Brain microvascular endothelial cell (primary cell): ENCODE measurements at regions not wholly inside any gene's neighbourhood (a gene's known extent, or its start where the extent isn't known, plus 50 kb on each side); places are given as distances from the start of the nearest gene placed in this dataset.
"Not testable (repeated sequence)": the region's sequence is repeated elsewhere in the genome, so short reads cannot be mapped to it uniquely, and the experiment has no call there.

ENCODE experiments used
- DNase-seq: peaks from one replicate; pipeline ENCODE4 v3.0.0-alpha.2; 2020
- H3K27ac ChIP-seq: fragments of 250-450 bp; sonication (Bioruptor Pico); 2 replicates; pipeline ENCODE4 v1.5.1; 2020; ENCODE audit warnings: mild to moderate bottlenecking, moderate library complexity
- H3K27me3 ChIP-seq: fragments of 250-450 bp; sonication (Bioruptor Pico); replicated peaks from 2 replicates; pipeline ENCODE4 v1.5.1; 2020; ENCODE audit warnings: mild to moderate bottlenecking
- H3K36me3 ChIP-seq: fragments of 250-450 bp; sonication (Bioruptor Pico); replicated peaks from 2 replicates; pipeline ENCODE4 v1.5.1; 2020; ENCODE audit warnings: mild to moderate bottlenecking
- H3K4me3 ChIP-seq: 2 replicates; pipeline ENCODE4 v1.5.1; 2011; ENCODE audit warnings: low read depth, mild to moderate bottlenecking, control low read depth, low read length, moderate library complexity
- in situ Hi-C: cut with HindIII; loops from 2 replicates; pipeline ENCODE4 v1.10.0; 2017; ENCODE audit warnings: low sequenced_read_pairs, low pct_ligation_motif_present
- TF ChIP-seq, protein P1 (sequence below): IDR thresholded peaks from 2 replicates; pipeline ENCODE4 v1.5.1; 2011; ENCODE audit warnings: low read depth, mild to moderate bottlenecking, moderate library complexity, low read length, control low read depth, inconsistent platforms; ENCODE audit errors: missing control alignments

DNA sequence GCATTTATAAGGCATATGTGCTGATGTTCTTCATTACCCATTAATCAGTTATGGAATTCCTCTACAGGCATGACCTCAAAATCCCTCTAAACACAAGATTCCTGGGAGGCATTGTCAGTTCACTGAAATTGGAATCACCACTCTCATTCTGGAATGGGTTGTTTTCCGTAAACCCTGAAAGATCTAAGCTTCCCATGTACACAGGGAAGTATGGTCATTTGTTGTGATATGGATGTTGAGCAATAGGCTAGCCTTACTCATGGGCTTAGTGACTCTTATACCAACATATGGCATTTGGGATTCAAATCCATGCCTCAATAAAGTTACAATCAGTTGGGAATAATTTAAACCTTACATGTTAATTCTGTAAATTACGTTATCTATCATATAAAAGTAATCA lies 258.0 kb downstream of the XPNPEP1 start:
- in situ Hi-C loops = no loop called here
- Histone ChIP-seq H3K4me3 (no peak overlapping the region), H3K27ac (no peak overlapping the region), H3K36me3 (no peaks in the 10 kb centered on the region), H3K27me3 (no peaks in the 10 kb centered on the region)
- no peak for DNase-seq
- TF ChIP-seq, protein P1, sequence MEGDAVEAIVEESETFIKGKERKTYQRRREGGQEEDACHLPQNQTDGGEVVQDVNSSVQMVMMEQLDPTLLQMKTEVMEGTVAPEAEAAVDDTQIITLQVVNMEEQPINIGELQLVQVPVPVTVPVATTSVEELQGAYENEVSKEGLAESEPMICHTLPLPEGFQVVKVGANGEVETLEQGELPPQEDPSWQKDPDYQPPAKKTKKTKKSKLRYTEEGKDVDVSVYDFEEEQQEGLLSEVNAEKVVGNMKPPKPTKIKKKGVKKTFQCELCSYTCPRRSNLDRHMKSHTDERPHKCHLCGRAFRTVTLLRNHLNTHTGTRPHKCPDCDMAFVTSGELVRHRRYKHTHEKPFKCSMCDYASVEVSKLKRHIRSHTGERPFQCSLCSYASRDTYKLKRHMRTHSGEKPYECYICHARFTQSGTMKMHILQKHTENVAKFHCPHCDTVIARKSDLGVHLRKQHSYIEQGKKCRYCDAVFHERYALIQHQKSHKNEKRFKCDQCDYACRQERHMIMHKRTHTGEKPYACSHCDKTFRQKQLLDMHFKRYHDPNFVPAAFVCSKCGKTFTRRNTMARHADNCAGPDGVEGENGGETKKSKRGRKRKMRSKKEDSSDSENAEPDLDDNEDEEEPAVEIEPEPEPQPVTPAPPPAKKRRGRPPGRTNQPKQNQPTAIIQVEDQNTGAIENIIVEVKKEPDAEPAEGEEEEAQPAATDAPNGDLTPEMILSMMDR = no peak

DNA sequence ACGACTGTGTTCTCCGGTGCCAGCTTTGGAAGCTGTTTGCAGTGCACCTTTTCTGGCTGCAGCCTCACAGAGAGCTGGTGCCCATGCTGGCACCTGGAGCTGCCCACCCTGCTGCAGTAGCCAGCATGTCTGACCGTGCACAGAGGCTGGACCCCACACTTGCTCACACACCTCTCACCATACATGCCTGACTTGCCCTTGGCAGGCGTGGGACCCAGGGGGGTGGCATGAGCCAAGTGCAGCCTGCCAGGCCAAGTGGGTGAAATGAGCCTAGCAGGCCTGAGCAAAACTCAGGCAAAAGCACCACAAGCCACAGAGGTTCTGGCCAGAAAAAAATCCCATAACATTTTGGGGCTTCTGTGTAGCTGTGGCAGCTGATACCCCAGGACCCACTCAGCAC lies 258.8 kb downstream of the XPNPEP1 start:
- TF ChIP-seq, protein P1 = no peak
- no peak overlapping the region for H3K27ac ChIP-seq
- DNase-seq = no peak
- H3K27me3 ChIP-seq = no peaks in the 10 kb centered on the region
- no peak overlapping the region for H3K4me3 ChIP-seq
- in situ Hi-C loops = no loop called here
- no peaks in the 10 kb centered on the region for H3K36me3 ChIP-seq

DNA sequence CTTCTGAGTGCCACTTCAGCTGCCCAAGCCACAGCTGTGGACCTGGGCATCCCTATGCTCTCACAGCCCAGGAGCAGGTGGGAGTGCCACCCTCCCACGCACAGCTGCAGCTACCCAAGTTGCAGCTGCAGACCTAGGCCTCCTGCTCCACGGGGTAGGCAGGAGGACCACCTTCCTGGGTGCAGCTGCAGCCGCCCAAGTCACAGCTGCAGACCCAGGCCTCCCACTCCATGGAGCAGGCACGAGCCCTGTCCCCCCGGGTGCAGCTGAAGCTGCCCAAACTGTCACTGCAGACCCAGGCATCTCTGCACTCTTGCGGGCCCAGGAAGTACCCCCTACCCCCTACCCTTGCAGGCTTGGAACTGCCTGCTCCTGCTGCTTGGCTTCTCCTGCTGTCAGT lies 260.2 kb downstream of the XPNPEP1 start:
- H3K36me3 ChIP-seq = no peaks in the 10 kb centered on the region
- H3K4me3 ChIP-seq = no peak overlapping the region
- H3K27me3 ChIP-seq = no peaks in the 10 kb centered on the region
- H3K27ac ChIP-seq = no peak overlapping the region
- TF ChIP-seq, protein P1 = no peak
- no peak for DNase-seq
- in situ Hi-C loops = no loop called here

DNA sequence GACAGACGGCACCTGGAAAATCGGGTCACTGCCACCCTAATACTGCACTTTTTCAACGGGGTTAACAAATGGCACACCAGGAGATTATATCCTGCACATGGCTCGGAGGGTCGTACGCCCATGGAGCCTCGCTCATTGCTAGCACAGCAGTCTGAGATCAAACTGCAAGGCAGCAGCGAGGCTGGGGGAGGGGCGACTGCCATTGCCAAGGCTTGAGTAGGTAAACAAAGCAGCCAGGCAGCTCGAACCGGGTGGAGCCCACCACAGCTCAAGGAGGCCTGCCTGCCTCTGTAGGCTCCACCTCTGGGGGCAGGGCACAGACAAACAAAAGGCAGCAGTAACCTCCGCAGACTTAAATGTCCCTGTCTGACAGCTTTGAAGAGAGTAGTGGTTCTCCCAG lies 270.7 kb downstream of the XPNPEP1 start:
- in situ Hi-C loops, H3K27ac ChIP-seq, H3K27me3 ChIP-seq, H3K36me3 ChIP-seq, DNase-seq, H3K4me3 ChIP-seq: not testable (repeated sequence)

DNA sequence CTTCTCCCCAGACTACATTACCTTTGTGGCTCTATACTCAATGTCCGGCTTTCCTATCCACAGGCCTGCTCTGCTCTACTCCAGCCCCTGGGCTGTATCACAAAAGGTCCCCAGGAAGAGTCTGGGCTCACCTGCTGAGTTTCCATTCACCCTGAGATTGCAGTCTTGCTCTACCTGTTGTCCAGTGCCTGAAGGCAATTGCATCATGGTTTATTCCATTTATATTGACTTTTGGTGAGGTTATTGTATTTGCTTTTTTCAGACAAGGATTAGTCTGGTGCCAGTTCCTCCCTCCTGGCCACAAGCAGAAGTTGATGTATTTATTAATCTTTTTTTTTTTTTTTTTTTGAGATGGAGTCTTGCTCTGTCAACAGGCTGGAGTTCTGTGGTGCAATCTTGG lies 273.1 kb downstream of the XPNPEP1 start:
- H3K27me3 ChIP-seq = no peaks in the 10 kb centered on the region
- H3K27ac ChIP-seq = no peak overlapping the region
- H3K36me3 ChIP-seq = no peaks in the 10 kb centered on the region
- in situ Hi-C loops = no loop called here
- DNase-seq = no peak
- H3K4me3 ChIP-seq = no peak overlapping the region
- TF ChIP-seq, protein P1 = no peak

DNA sequence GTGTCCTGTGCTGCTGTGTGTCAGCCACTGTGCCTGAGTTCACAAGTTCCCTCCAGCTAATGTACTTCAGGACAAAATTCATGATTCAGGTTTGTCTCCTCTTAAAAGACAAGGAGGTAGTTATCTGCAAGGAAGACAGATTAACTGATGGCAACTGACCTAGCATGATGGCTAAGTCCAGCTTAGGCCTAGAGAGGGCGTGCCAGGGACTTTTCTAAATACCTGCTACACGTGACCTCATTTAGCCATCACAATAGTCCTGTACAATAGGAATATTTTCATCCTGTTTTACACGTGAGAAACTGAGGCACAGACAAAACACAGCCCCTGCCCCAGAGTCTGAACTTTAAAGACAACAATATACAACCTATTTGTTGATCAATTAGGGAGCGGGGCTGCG lies 275.7 kb downstream of the XPNPEP1 start:
- H3K36me3 ChIP-seq = no peaks in the 10 kb centered on the region
- H3K27ac ChIP-seq = no peak overlapping the region
- in situ Hi-C loops = no loop called here
- no peak overlapping the region for H3K4me3 ChIP-seq
- no peak for DNase-seq
- TF ChIP-seq, protein P1 = no peak
- H3K27me3 ChIP-seq = no peaks in the 10 kb centered on the region
